NB4 (cell line): ENCODE measurements at regions not wholly inside any gene's neighbourhood (a gene's known extent, or its start where the extent isn't known, plus 50 kb on each side); places are given as distances from the start of the nearest gene placed in this dataset.

Source experiments
- CTCF ChIP-seq: IDR thresholded peaks from one replicate; pipeline ENCODE4 v1.5.1; 2012; ENCODE audit warnings: low read depth, low read length
- POLR2A ChIP-seq: IDR thresholded peaks from 2 replicates; pipeline ENCODE4 v1.6.1; 2011; ENCODE audit warnings: mild to moderate bottlenecking; ENCODE audit not compliant: insufficient read length; ENCODE audit errors: extremely low read depth
- TF ChIP-seq, protein P1 (sequence below): IDR thresholded peaks from 2 replicates; pipeline ENCODE4 v1.6.1; 2011; ENCODE audit warnings: low read depth, low read length

DNA sequence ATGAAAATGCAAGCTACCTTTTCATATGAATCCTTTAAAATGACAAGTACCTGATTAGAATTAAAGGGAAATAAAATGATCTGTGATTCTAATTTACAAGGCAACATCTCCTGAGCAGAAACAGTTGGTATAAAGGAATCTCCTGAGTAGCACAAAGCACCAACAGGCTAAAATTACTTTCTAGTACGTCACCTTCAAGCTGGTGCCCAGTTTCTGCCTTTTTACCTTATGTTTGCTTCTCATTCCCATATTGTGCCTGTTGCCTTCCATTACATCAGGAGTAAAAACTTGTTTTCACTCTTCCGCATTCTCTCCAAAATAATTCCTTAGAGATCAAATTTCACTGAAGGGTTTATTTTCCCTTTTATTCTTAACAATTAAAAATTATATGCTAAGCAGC lies 587.1 kb upstream of the KCND2 start:
- TF ChIP-seq, protein P1, sequence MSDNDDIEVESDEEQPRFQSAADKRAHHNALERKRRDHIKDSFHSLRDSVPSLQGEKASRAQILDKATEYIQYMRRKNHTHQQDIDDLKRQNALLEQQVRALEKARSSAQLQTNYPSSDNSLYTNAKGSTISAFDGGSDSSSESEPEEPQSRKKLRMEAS = no peak
- TF ChIP-seq CTCF (no peak), POLR2A (no peak)
